ENCODE measurements at regions not wholly inside any gene's neighbourhood (a gene's known extent, or its start where the extent isn't known, plus 50 kb on each side); places are given as distances from the start of the nearest gene placed in this dataset.

- no peak for TF ChIP-seq CBFB (CRISPR knock-in tag; IDR thresholded peaks at IDR 0.05)
- TF ChIP-seq NFXL1 (CRISPR knock-in tag; IDR thresholded peaks at IDR 0.05) = no peak
- TF ChIP-seq, protein P1, sequence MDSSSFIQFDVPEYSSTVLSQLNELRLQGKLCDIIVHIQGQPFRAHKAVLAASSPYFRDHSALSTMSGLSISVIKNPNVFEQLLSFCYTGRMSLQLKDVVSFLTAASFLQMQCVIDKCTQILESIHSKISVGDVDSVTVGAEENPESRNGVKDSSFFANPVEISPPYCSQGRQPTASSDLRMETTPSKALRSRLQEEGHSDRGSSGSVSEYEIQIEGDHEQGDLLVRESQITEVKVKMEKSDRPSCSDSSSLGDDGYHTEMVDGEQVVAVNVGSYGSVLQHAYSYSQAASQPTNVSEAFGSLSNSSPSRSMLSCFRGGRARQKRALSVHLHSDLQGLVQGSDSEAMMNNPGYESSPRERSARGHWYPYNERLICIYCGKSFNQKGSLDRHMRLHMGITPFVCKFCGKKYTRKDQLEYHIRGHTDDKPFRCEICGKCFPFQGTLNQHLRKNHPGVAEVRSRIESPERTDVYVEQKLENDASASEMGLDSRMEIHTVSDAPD (CRISPR knock-in tag; IDR thresholded peaks at IDR 0.05) = no peak
- TF ChIP-seq SIX5 (IDR thresholded peaks at IDR 0.05; ENCODE audit: borderline replicate concordance in 1 of 2, insufficient read depth in 1 of 2, low read depth in 1 of 2, low read length in 2 of 2) = no peak
- TF ChIP-seq, protein P2, sequence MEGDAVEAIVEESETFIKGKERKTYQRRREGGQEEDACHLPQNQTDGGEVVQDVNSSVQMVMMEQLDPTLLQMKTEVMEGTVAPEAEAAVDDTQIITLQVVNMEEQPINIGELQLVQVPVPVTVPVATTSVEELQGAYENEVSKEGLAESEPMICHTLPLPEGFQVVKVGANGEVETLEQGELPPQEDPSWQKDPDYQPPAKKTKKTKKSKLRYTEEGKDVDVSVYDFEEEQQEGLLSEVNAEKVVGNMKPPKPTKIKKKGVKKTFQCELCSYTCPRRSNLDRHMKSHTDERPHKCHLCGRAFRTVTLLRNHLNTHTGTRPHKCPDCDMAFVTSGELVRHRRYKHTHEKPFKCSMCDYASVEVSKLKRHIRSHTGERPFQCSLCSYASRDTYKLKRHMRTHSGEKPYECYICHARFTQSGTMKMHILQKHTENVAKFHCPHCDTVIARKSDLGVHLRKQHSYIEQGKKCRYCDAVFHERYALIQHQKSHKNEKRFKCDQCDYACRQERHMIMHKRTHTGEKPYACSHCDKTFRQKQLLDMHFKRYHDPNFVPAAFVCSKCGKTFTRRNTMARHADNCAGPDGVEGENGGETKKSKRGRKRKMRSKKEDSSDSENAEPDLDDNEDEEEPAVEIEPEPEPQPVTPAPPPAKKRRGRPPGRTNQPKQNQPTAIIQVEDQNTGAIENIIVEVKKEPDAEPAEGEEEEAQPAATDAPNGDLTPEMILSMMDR (IDR thresholded peaks at IDR 0.05 in 2 of 3, conservative IDR thresholded peaks at IDR 0.05 in 1 of 3; ENCODE audit: insufficient read depth in 2 of 3, low read depth in 1 of 3, low read length in 3 of 3) = no peak
- no peak for TF ChIP-seq YY1 (IDR thresholded peaks at IDR 0.05; ENCODE audit: borderline replicate concordance in 1 of 3, control insufficient read depth in 1 of 3, extremely low read depth in 1 of 3, insufficient read depth in 3 of 3, insufficient read length in 1 of 3, insufficient replicate concordance in 2 of 3, low read depth in 1 of 3, low read length in 2 of 3)
- no peak for TF ChIP-seq CREB1 (IDR thresholded peaks at IDR 0.05)
- no peak for TF ChIP-seq CREB1 (CRISPR knock-in tag; IDR thresholded peaks at IDR 0.05)
- no peak for TF ChIP-seq NRF1 (conservative IDR thresholded peaks at IDR 0.05 in 1 of 2, IDR thresholded peaks at IDR 0.05 in 1 of 2)
- TF ChIP-seq, protein P3, sequence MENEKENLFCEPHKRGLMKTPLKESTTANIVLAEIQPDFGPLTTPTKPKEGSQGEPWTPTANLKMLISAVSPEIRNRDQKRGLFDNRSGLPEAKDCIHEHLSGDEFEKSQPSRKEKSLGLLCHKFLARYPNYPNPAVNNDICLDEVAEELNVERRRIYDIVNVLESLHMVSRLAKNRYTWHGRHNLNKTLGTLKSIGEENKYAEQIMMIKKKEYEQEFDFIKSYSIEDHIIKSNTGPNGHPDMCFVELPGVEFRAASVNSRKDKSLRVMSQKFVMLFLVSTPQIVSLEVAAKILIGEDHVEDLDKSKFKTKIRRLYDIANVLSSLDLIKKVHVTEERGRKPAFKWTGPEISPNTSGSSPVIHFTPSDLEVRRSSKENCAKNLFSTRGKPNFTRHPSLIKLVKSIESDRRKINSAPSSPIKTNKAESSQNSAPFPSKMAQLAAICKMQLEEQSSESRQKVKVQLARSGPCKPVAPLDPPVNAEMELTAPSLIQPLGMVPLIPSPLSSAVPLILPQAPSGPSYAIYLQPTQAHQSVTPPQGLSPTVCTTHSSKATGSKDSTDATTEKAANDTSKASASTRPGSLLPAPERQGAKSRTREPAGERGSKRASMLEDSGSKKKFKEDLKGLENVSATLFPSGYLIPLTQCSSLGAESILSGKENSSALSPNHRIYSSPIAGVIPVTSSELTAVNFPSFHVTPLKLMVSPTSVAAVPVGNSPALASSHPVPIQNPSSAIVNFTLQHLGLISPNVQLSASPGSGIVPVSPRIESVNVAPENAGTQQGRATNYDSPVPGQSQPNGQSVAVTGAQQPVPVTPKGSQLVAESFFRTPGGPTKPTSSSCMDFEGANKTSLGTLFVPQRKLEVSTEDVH (IDR thresholded peaks at IDR 0.05; ENCODE audit: low read depth, partially characterized antibody) = no peak
- no peak for TF ChIP-seq ZNF318 (IDR thresholded peaks at IDR 0.05; ENCODE audit: borderline replicate concordance in 1 of 2, low read depth in 1 of 2)
- TF ChIP-seq SMAD1 (IDR thresholded peaks at IDR 0.05; ENCODE audit: low read depth, low read length, partially characterized antibody) = no peak
- no peak for TF ChIP-seq USF2 (CRISPR knock-in tag; IDR thresholded peaks at IDR 0.05)
Observed at GRCh38 chr1:70906800-70907199, 140.8 kb downstream of the PTGER3 start.

Data from K562 (cell line).